Osteocyte (in vitro differentiated cells): ENCODE measurements at regions not wholly inside any gene's neighbourhood (a gene's known extent, or its start where the extent isn't known, plus 50 kb on each side); places are given as distances from the start of the nearest gene placed in this dataset.

Source experiments
- DNase-seq: peaks from one replicate; pipeline ENCODE4 v3.0.0; 2021; ENCODE audit warnings: mixed read lengths; ENCODE audit not compliant: unreplicated experiment; ENCODE audit errors: extremely low spot score
- H3K27ac Mint-ChIP-seq: one replicate; pipeline ENCODE4 v1.8.0; 2021; ENCODE audit warnings: mild to moderate bottlenecking, mixed read lengths; ENCODE audit not compliant: unreplicated experiment
- H3K27me3 Mint-ChIP-seq: one replicate; pipeline ENCODE4 v1.8.0; 2021; ENCODE audit warnings: mixed read lengths; ENCODE audit not compliant: unreplicated experiment
- H3K36me3 Mint-ChIP-seq: one replicate; pipeline ENCODE4 v1.8.0; 2021; ENCODE audit warnings: mixed read lengths; ENCODE audit not compliant: unreplicated experiment
- H3K4me1 Mint-ChIP-seq: one replicate; pipeline ENCODE4 v1.8.0; 2021; ENCODE audit warnings: mixed read lengths; ENCODE audit not compliant: unreplicated experiment
- H3K4me3 Mint-ChIP-seq: one replicate; pipeline ENCODE4 v1.8.0; 2021; ENCODE audit warnings: mild to moderate bottlenecking, moderate library complexity, mixed read lengths; ENCODE audit not compliant: unreplicated experiment
- H3K9me3 Mint-ChIP-seq: one replicate; pipeline ENCODE4 v1.8.0; 2021; ENCODE audit warnings: mixed read lengths; ENCODE audit not compliant: unreplicated experiment
- CTCF ChIP-seq: fragments of 200-600 bp; sonication (generic); IDR thresholded peaks from 2 replicates; pipeline ENCODE4 v1.5.0; 2021; ENCODE audit warnings: antibody characterized with exemption, mild to moderate bottlenecking, moderate library complexity

DNA sequence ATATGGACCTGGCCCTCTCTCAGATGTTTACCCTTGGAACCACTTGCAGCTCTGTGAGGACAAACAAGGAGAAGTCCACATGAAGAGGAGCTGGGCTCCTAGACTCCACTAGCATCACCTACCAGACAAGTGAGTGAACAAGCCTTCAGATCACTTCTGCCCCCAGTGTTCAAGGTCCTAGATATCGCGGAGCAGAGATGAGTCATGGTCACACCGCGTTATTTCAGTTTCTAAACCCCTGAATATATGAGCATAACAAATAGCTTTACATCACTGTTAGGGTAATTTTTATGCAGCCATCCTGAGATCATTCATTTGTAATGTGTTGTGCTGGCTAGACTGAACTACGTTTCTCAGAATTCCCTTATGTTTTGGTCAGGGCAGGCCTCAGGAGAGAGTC lies 77.0 kb upstream of the DAP start:
- no peak for DNase-seq
- Mint-ChIP-seq H3K27me3 (peaks cover 19% of the 10 kb centered on the region), H3K27ac (no peak overlapping the region), H3K9me3 (no peaks in the 10 kb centered on the region), H3K4me3 (no peak overlapping the region), H3K36me3 (no peaks in the 10 kb centered on the region), H3K4me1 (no peaks in the 10 kb centered on the region)
- no peak for TF ChIP-seq CTCF

DNA sequence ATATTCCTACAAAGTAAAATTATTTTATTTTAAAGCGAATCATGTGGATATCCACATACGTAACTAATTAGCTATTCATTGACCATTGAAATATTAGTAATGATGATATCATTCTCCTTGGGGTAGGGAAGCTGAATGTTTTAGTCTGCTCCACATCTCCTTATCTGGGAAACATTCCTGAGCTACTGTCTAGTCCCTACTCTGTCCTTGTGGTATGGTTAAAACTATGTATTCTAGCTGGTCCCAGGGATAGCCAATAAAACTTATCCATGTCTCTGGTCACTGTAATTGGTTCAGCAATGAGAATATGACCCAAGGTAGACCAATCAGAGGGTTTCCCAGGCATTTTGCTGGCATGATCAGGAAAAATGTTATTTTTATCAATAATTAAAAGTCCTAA lies 76.0 kb upstream of the DAP start:
- DNase-seq = no peak
- H3K27ac Mint-ChIP-seq = no peak overlapping the region

DNA sequence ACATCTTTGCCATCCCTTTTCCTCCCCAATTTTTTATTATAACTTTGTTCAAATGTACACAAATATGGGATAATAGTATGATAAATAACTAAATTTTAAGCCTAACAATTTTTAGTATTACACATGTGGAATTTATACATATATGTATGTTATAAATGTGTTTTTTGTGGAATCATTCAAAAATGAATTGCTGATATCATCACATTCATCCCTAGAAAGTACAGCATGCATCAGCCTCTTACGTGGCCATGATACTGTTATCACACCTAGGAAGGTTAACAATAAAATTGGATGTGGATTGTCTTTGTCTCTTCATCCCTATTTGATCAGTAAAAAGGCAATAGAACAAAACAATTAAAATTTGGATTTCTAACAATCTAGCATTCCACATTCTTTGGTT lies 73.7 kb upstream of the DAP start:
- Mint-ChIP-seq H3K36me3 (no peaks in the 10 kb centered on the region), H3K27me3 (peaks cover 7% of the 10 kb centered on the region), H3K27ac (no peak overlapping the region), H3K9me3 (no peaks in the 10 kb centered on the region), H3K4me3 (no peak overlapping the region), H3K4me1 (peaks cover 8% of the 10 kb centered on the region)
- DNase-seq = no peak
- no peak for TF ChIP-seq CTCF

More for the DNA sequence above, 76.0 kb upstream of the DAP start:
- Mint-ChIP-seq H3K36me3 (no peaks in the 10 kb centered on the region), H3K4me1 (no peaks in the 10 kb centered on the region), H3K4me3 (no peak overlapping the region), H3K9me3 (no peaks in the 10 kb centered on the region), H3K27me3 (peaks cover 18% of the 10 kb centered on the region)
- no peak for TF ChIP-seq CTCF

- peaks cover 16% of the 10 kb centered on the region for H3K4me1 Mint-ChIP-seq
- no peak overlapping the region for H3K4me3 Mint-ChIP-seq
- H3K27me3 Mint-ChIP-seq = no peaks in the 10 kb centered on the region
- no peak overlapping the region for H3K27ac Mint-ChIP-seq
- no peaks in the 10 kb centered on the region for H3K9me3 Mint-ChIP-seq
- TF ChIP-seq CTCF = no peak
- DNase-seq = no peak
- no peaks in the 10 kb centered on the region for H3K36me3 Mint-ChIP-seq
These were observed 72.0 kb upstream of the DAP start for GRCh38 chr5:10832987-10833386.

GRCh38 chr5:10832421-10832820 lies 71.4 kb upstream of the DAP start:
- no peak for TF ChIP-seq CTCF
- Mint-ChIP-seq H3K27me3 (no peaks in the 10 kb centered on the region), H3K4me3 (no peak overlapping the region), H3K9me3 (no peaks in the 10 kb centered on the region), H3K36me3 (no peaks in the 10 kb centered on the region), H3K4me1 (peaks cover 22% of the 10 kb centered on the region), H3K27ac (no peak overlapping the region)
- DNase-seq = no peak
